ENCODE measurements at regions not wholly inside any gene's neighbourhood (a gene's known extent, or its start where the extent isn't known, plus 50 kb on each side); places are given as distances from the start of the nearest gene placed in this dataset.
A peak's percentile ranks its signal among the peaks of the same experiment; 100 is the strongest.

DNA sequence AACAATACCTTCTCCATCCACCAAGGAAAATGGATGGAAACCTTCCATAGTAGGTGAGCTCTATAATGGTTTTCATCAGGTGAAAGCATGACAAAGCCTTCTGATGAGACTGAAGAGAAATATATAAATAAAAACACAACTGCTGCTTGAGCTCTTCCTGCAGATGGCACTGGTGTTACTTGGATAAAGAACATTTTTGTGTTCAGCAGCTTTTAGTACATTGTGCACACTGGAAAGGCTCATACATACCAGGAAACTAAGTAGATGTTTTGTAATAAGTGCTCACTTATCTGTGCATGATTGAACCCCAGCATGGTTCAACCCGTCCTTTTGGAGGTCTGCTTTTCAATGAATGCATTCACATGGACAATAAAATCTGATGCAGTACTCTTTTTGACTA, 357.3 kb upstream of the MIS18BP1 start:
- H2BK20ac ChIP-seq (ENCODE audit: low read length): no peak overlapping the region
- H4K5ac ChIP-seq (ENCODE audit: insufficient read length, low read depth, low read length): no peak overlapping the region
- no peaks in the 10 kb centered on the region for H3K36me3 ChIP-seq (ENCODE audit: control insufficient read depth in 2 of 4, insufficient read depth in 4 of 4, low read length in 3 of 4)
- H3K4ac ChIP-seq (replicated peaks; ENCODE audit: insufficient read length, low read depth, low read length): no peak overlapping the region
- H3K14ac ChIP-seq (ENCODE audit: insufficient read length): no peak overlapping the region
- ChIA-PET CTCF (ENCODE audit: partially characterized antibody) (interaction anchor here (0.9 kb wide), 1 partner anchor 15 kb away, joined by 3 read pairs; no protein-coding TSS in a partner anchor), POLR2A (ENCODE audit: partially characterized antibody) (no interaction called here)
- no peak overlapping the region for H3K4me2 ChIP-seq (ENCODE audit: insufficient read depth in 1 of 2, low read depth in 2 of 2, low read length in 2 of 2)
- no peak overlapping the region for H3K18ac ChIP-seq (ENCODE audit: extremely low read depth, low read length)
- H4K91ac ChIP-seq (replicated peaks; ENCODE audit: insufficient read length, low read length): no peak overlapping the region
- 0 out of 2 replicates have a peak, but pooled peaks cover 1% of the 10 kb centered on the region for H3K23me2 ChIP-seq (ENCODE audit: low read depth, low read length)
- H4K20me1 ChIP-seq (replicated peaks in 1 of 2; ENCODE audit: control insufficient read depth in 1 of 2, insufficient read depth in 2 of 2, low read length in 2 of 2): no peaks in the 10 kb centered on the region
- no peak overlapping the region for H3K9ac ChIP-seq (replicated peaks in 1 of 4; ENCODE audit: extremely low read depth in 1 of 4, low read depth in 3 of 4, low read length in 3 of 4)
- H3K56ac ChIP-seq (replicated peaks; ENCODE audit: insufficient read length, low read depth, low read length): no peak overlapping the region
- H2AFZ ChIP-seq (ENCODE audit: low read length): no peak overlapping the region
- no peak overlapping the region for H3K27ac ChIP-seq (ENCODE audit: low read depth, low read length)
- H3K79me2 ChIP-seq (ENCODE audit: control insufficient read depth in 1 of 2, insufficient read depth in 2 of 2, low read length in 2 of 2): no peaks in the 10 kb centered on the region
- H2BK5ac ChIP-seq (ENCODE audit: low read depth, low read length): no peak overlapping the region
- H3K4me3 ChIP-seq (ENCODE audit: extremely low read depth in 1 of 4, insufficient read depth in 2 of 4, low read depth in 3 of 4, low read length in 4 of 4): no peak overlapping the region
- WGBS, 2 experiments (ENCODE audit: extremely low coverage in 1 of 2, insufficient coverage in 1 of 2, insufficient read length in 1 of 2, insufficient replicate concordance in 2 of 2, low coverage in 1 of 2, low lambda C conversion rate in 2 of 2, missing lambda C conversion rate in 1 of 2): 65% methylated on average over 1 of the region's 1 CpG; no CpG with 5 or more reads in 1 of the 2 experiments
- no peak overlapping the region for H2AK5ac ChIP-seq (ENCODE audit: low read depth, low read length)
- H2BK15ac ChIP-seq (ENCODE audit: low read length): no peak overlapping the region
- H3K79me1 ChIP-seq (ENCODE audit: low read depth, low read length): no peaks in the 10 kb centered on the region
- FAIRE-seq: no peak
- H4K8ac ChIP-seq (ENCODE audit: extremely low read depth, insufficient read depth, low read length): no peak overlapping the region
- H3K27me3 ChIP-seq (replicated peaks in 1 of 4; ENCODE audit: control insufficient read depth in 3 of 4, extremely low read depth in 1 of 4, insufficient read depth in 3 of 4, low read length in 3 of 4): no peaks in the 10 kb centered on the region
- H2BK120ac ChIP-seq (replicated peaks; ENCODE audit: low read depth, low read length): no peak overlapping the region
- H3K9me3 ChIP-seq (ENCODE audit: insufficient read depth in 2 of 2, low read depth in 1 of 2, low read length in 1 of 2): no peaks in the 10 kb centered on the region
- H3K4me1 ChIP-seq (replicated peaks in 1 of 4; ENCODE audit: control insufficient read depth in 3 of 4, insufficient read depth in 4 of 4, low read length in 3 of 4): no peaks in the 10 kb centered on the region
- TF ChIP-seq RAD21 (IDR thresholded peaks at IDR 0.05 in 1 of 2, conservative IDR thresholded peaks at IDR 0.05 in 1 of 2; ENCODE audit: low read depth in 2 of 2, low read length in 2 of 2): peak; percentile 46 to 52; a peak in 3 of 4 replicates
- no peak for TF ChIP-seq TAF1 (IDR thresholded peaks at IDR 0.05; ENCODE audit: low read depth, low read length)
- TF ChIP-seq CTCF (IDR thresholded peaks at IDR 0.05; ENCODE audit: control extremely low read depth in 1 of 3, insufficient read depth in 1 of 3, low read depth in 1 of 3, low read length in 3 of 3): peak in 1 of 3 experiments; percentile 21; a peak in 1 of 4 replicates
- TF ChIP-seq, protein P1, sequence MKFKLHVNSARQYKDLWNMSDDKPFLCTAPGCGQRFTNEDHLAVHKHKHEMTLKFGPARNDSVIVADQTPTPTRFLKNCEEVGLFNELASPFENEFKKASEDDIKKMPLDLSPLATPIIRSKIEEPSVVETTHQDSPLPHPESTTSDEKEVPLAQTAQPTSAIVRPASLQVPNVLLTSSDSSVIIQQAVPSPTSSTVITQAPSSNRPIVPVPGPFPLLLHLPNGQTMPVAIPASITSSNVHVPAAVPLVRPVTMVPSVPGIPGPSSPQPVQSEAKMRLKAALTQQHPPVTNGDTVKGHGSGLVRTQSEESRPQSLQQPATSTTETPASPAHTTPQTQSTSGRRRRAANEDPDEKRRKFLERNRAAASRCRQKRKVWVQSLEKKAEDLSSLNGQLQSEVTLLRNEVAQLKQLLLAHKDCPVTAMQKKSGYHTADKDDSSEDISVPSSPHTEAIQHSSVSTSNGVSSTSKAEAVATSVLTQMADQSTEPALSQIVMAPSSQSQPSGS (IDR thresholded peaks at IDR 0.05; ENCODE audit: low read length): no peak
- TF ChIP-seq RBBP5 (IDR thresholded peaks at IDR 0.05; ENCODE audit: borderline replicate concordance, low read depth, low read length): no peak
- no peak overlapping the region for H2BK12ac ChIP-seq (ENCODE audit: low read depth, low read length)
- no peak overlapping the region for H3K23ac ChIP-seq (ENCODE audit: insufficient read length)
- no peak for DNase-seq (ENCODE audit: low read depth in 1 of 2, low spot score in 2 of 2)

Measured in H1 (cell line).